Myocyte (in vitro differentiated cells): ENCODE measurements at regions not wholly inside any gene's neighbourhood (a gene's known extent, or its start where the extent isn't known, plus 50 kb on each side); places are given as distances from the start of the nearest gene placed in this dataset.
"Not testable (repeated sequence)": the region's sequence is repeated elsewhere in the genome, so short reads cannot be mapped to it uniquely, and the experiment has no call there.

Experiments
- DNase-seq: peaks from one replicate; pipeline ENCODE4 v3.0.0-alpha.2; 2012; ENCODE audit warnings: low read depth

DNA sequence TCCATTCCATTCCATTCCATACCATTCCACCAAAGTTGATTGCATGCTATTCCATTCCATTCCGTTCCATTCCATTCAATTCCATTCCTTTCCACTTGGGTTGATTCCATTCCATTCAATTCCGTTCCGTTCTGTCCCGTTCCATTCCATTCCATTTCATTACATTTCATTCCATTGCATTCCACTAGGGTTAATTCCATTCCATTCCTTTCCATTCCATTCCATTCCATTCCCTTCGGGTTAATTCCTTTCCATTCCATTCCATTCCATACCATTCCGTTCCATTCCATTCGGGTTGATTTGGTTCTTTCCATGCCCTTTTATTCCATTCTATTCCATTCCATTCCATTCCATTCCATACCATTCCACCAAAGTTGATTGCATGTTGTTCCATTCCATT lies 131.9 kb downstream of the CWH43 start:
- not testable (repeated sequence) for DNase-seq

- DNase-seq, result not testable (repeated sequence)
Measured at GRCh38 chr4:49118379-49119212, 132.5 kb downstream of the CWH43 start.

GRCh38 chr4:49119345-49119744 lies 133.3 kb downstream of the CWH43 start:
- DNase-seq, result not testable (repeated sequence)

DNA sequence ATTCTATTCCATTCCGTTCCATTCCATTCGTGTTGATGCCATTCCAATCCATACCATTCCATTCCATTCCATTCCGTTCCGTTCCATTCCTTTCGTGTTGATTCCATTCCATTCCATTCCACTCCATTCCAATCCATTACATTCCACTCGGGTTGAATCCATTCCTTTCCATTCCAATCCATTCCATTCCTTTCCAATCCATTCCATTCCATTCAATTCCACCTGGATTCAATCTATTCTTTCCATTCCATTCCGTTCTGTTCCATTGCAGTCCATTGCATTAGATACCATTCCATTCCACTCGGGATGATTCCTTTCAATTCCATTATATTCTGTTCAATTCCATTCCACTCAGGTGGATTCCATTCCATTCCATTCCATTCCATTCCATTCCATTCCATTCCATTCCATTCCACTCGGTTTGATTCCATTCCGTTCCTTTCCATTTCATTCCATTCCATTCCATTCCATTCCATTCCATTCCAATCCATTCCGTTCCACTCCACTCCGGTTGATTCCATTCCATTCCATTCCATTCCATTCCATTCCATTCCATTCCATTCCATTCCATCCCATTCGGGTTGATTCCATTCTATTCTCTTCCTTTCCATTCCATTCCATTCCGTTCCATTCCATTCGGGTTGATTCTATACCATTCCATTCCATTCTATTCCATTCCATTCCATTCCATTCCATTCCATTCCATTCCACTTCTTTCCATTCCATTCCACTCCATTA lies 134.1 kb downstream of the CWH43 start:
- not testable (repeated sequence) for DNase-seq

- peak; percentile 37 for DNase-seq
Measured at GRCh38 chr4:49120804-49121203, 134.7 kb downstream of the CWH43 start.

GRCh38 chr4:49126443-49126842 lies 140.4 kb downstream of the CWH43 start:
- DNase-seq, result not testable (repeated sequence)

DNA sequence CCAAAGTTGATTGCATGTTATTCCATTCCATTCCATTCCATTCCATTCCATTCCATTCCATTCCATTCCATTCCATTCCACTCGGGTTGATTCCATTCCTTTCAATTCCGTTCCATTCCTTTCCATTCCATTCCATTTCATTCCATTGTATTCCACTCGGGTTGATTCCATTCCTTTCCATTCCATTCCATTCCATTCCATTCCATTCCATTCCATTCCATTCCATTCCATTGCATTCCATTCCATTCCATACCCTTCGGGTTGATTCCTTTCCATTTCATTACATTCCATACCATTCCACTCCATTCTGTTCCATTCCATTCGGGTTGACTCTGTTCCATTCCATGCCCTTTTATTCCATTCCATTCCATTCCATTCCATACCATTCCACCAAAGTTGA lies 140.8 kb downstream of the CWH43 start:
- not testable (repeated sequence) for DNase-seq

- not testable (repeated sequence) for DNase-seq
Measured at GRCh38 chr4:49129385-49129784, 143.3 kb downstream of the CWH43 start.

DNA sequence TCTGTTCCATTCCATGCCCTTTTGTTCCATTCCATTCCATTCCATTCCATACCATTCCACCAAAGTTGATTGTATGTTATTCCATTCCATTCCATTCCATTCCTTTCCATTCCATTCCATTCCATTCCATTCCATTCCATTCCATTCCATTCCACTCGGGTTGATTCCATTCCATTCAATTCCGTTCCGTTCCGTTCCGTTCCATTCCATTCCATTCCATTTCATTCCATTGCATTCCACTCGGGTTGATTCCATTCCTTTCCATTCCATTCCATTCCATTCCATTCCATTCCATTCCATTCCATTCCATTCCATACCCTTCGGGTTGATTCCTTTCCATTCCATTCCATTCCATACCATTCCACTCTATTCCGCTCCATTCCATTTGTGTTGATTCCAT lies 143.8 kb downstream of the CWH43 start:
- not testable (repeated sequence) for DNase-seq

GRCh38 chr4:49130724-49131123 lies 144.6 kb downstream of the CWH43 start:
- not testable (repeated sequence) for DNase-seq

GRCh38 chr4:49137043-49137442 lies 151.0 kb downstream of the CWH43 start:
- not testable (repeated sequence) for DNase-seq

- DNase-seq, result not testable (repeated sequence)
Measured at GRCh38 chr4:49137961-49138360, 151.9 kb downstream of the CWH43 start.

- DNase-seq, result not testable (repeated sequence)
Measured at GRCh38 chr4:49138818-49139217, 152.7 kb downstream of the CWH43 start.

- not testable (repeated sequence) for DNase-seq
Measured at GRCh38 chr4:49139513-49139912, 153.4 kb downstream of the CWH43 start.

DNA sequence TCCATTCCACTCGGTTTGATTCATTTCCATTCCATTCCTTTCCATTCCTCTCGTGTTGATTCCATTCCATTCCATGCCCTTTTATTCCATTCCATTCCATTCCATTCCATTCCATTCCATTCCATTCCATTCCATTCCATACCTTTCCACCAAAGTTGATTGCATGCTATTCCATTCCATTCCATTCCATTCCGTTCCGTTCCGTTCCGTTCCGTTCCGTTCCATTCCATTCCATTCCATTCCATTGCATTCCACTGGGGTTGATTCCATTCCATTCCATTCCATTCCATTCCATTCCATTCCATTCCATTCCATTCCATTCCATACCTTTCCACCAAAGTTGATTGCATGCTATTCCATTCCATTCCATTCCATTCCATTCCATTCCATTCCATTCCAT lies 154.3 kb downstream of the CWH43 start:
- DNase-seq, result not testable (repeated sequence)

DNA sequence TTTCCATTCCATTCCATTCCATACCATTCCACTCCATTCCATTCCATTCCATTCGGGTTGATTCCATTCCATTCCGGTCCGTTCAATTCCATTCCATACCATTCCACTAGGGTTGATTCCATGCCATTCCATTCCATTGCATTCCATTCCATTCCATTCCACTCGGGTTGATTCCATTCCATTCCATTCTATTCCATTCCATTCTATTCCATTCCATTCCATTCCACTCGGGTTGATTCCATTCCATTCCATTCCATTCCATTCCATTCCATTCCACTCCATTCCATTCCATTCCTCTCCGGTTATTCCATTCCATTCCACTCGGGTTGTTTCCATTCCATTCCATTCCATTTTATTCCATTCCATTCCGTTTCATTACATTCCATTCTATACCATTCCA lies 155.9 kb downstream of the CWH43 start:
- not testable (repeated sequence) for DNase-seq

DNA sequence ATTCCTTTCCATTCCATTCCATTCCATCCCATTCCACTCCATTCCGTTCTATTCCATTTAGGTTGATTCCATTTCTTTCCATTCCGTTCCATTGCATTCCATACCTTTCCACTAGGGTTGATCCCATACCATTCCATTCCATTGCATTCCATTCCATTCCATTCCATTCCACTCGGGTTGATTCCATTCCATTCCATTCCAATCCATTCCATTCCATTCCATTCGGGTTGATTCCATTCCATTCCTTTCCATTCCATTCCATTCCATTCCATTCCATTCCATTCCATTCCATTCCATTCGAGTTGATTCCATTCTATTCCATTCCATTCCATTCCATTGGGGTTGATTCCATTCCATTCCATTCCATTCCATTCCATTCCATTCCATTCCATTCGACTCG lies 161.1 kb downstream of the CWH43 start:
- not testable (repeated sequence) for DNase-seq

DNA sequence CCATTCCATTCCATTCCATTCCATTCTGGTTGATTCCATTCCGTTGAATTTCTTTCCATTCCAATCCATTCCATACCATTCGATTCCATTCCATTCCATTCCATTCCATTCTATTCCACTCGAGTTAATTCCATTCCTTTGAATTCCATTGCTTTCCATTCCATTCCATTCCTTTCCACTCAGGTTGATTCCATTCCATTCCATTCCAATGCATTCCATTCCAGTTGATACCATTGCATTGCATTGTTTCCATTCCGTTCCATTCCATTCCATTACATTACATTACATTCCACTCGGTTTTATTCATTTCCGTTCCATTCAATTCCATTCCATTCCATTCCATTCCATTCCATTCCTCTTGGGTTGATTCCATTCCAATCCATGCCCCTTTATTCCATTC lies 161.5 kb downstream of the CWH43 start:
- not testable (repeated sequence) for DNase-seq

DNA sequence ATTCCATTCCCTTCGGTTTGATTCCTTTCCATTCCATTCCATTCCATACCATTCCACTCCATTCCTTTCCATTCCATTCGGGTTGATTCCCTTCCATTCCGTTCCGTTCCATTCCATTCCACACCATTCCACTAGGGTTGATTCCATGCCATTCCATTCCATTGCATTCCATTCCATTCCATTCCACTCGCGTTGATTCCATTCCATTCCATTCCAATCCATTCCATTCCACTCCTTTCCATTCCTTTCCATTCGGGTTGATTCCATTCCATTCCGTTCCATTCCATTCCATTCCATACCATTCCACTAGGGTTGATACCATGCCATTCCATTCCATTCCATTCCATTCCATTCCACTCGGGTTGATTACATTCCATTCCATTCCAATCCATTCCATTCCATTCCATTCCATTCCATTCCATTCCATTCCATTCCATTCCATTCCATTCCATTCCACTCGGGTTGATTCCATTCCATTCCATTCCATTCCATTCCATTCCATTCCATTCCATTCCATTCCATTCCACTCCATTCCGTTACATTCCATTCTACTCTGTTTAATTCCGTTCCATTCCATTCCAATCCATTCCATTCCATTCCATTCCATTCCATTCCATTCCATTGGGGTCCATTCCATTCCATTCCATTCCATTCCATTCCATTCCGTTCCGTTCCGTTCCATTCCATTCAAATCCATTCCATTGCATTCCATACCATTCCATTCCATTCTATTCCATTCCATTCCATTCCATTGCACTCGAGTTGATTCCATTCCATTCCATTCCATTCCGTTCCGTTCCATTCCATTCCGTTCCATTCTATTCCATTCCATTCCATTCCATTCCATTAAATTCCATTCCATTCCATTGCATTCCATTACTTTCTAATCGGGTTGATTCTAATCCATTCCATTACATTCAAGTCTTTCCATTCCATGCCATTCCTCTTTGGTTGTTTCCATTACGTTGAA lies 163.2 kb downstream of the CWH43 start:
- DNase-seq, result peak; percentile 53

GRCh38 chr4:49150351-49151083 lies 164.4 kb downstream of the CWH43 start:
- not testable (repeated sequence) for DNase-seq
